Heart right ventricle (tissue), 16 donors: ENCODE measurements at regions not wholly inside any gene's neighbourhood (a gene's known extent, or its start where the extent isn't known, plus 50 kb on each side); places are given as distances from the start of the nearest gene placed in this dataset.

ENCODE experiments used
- ATAC-seq, 8 donors: fragments of 200-7000 bp; cut with Tn5 transposase; one replicate each; pipeline ENCODE4 v1.9.1; 2020; ENCODE audit warnings: mild to moderate bottlenecking in 8 of 8, moderate library complexity in 8 of 8, moderate number of reproducible peaks in 1 of 8
- DNase-seq, 2 donors: peaks; one replicate each; pipeline ENCODE4 v3.0.0-alpha.2; 2020
- H3K27ac ChIP-seq, 10 donors: fragments of 200-600 bp; sonication (generic) in 2 of 10; one replicate each; pipeline versions ENCODE4 v1.5.0 to v1.8.0; 2020 to 2022; ENCODE audit warnings: mild to moderate bottlenecking in 3 of 10
- H3K27me3 ChIP-seq, 7 donors: fragments of 200-600 bp; one replicate each; pipeline ENCODE4 v1.8.0; 2021 to 2022; ENCODE audit warnings: mild to moderate bottlenecking in 2 of 7
- H3K36me3 ChIP-seq, 9 donors: fragments of 200-600 bp; sonication (generic) in 1 of 9; one replicate each; pipeline versions ENCODE4 v1.5.0 to v1.8.0; 2020 to 2022; ENCODE audit warnings: mild to moderate bottlenecking in 2 of 9
- H3K4me1 ChIP-seq, 9 donors: fragments of 200-600 bp; sonication (generic) in 1 of 9; one replicate each; pipeline versions ENCODE4 v1.5.0 to v1.8.0; 2020 to 2022; ENCODE audit warnings: mild to moderate bottlenecking in 4 of 9
- H3K4me3 ChIP-seq, 10 donors: fragments of 200-600 bp; sonication (generic) in 2 of 10; one replicate each; pipeline versions ENCODE4 v1.5.0 to v1.8.0; 2020 to 2022; ENCODE audit warnings: mild to moderate bottlenecking in 7 of 10, moderate library complexity in 2 of 10
- H3K9me3 ChIP-seq, 11 donors: fragments of 200-600 bp in 10 of 11; sonication (generic) in 2 of 11; one replicate each; pipeline versions ENCODE4 v1.5.0 to v1.8.0; 2013 to 2022; ENCODE audit warnings: mild to moderate bottlenecking in 2 of 11, control low read depth in 1 of 11, moderate library complexity in 1 of 11
- WGBS, 2 donors: extraction: QIAGEN DNeasy Blood & Tissue Kit; methylation state at CpG; one replicate each; pipeline ENCODE4 v1.1.7; 2013; ENCODE audit warnings: inconsistent platforms in 1 of 2; 5-methylcytosine and 5-hydroxymethylcytosine counted together
- intact Hi-C, 10 donors: fragments of 100-400 bp; cut with DNase I; formaldehyde crosslinking; loops; one replicate each; pipeline versions ENCODE4 v1.11.1 to v1.14.2; 2022
- TF ChIP-seq, protein P1 (sequence below), 9 donors: fragments of 200-600 bp; sonication (generic) in 2 of 9; IDR thresholded peaks; one replicate each; pipeline versions ENCODE4 v1.5.0 to v1.8.0; 2021 to 2022; ENCODE audit warnings: antibody characterized with exemption in 9 of 9, mild to moderate bottlenecking in 5 of 9, moderate library complexity in 1 of 9
- donor health status: Arrhythmogenic right ventricular cardiomyopathy.
- donor health status: ischemic (EF 13 %, LVEDD 7.1; RV severe dilation, severe dysfunction).
- donor health status: healthy with polysubstance abuse.
- donor health status: DM: no; HTN: yes; CAD: no.
- donor health status: DM: no; HTN: no; CAD: no.
- donor health status: ischemic (EF 25% LVEDD 6.9; RV normal size, moderate dysfunction).
- donor health status: ischemic (EF 25% LVEDD 5.7; RV mildly dilated, moderate dysfunction).
- donor health status: healthy.
- donor health status: DM: yes; HTN: yes; CAD: no.
- donor health status: Ischemic cardiomyopathy.
- donor health status: ischemic (EF 35%, LVEDD 5.7; RV mildly dilated, moderate dysfunction).
- donor health status: nonischemic (EF 11% LVEDD 7.7; RV severe dilation, severe dysfunction).
- donor health status: DM: yes; HTN: yes; CAD: no.
- donor health status: PGD.
- donor health status: ischemic (EF 29% LVEDD 5.4; RV normal size, mild dysfunction).
- donor health status: nonischemic (EF 23%, LVEDD 6.1; RV moderate dilation, normal function).

DNA sequence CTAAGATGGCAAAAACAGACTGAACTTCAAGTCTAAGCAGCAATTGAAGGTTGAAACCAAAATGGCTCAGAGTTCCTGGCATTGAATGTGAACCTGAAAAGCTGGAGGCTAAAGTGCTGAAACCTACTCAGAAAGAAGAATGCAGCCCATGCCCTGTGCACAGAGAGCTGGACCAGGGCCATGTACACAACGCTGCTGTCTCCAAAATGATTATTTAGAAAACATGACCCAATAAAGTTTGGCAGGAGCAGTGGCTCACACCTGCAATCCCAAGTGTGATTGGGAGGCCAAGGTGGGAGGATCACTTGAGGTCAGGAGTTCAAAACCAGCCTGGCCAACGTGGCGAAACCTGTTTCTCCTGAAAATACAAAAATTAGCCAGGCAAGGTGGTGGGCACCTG, 158.9 kb downstream of the AKR1D1 start:
- H3K4me1 ChIP-seq: no peaks in the 10 kb centered on the region
- H3K9me3 ChIP-seq: peaks cover 0 to 16% (median 6%) of the 10 kb centered on the region in 11 donors
- ATAC-seq (no peak), DNase-seq (no peak)
- H3K27ac ChIP-seq: no peak overlapping the region
- 60 to 65% methylated on average over 3 of the region's 3 CpGs for WGBS, 2 donors
- intact Hi-C loops: no loop called here
- no peaks in the 10 kb centered on the region for H3K27me3 ChIP-seq
- no peaks in the 10 kb centered on the region for H3K36me3 ChIP-seq
- no peak overlapping the region for H3K4me3 ChIP-seq
- TF ChIP-seq, protein P1, sequence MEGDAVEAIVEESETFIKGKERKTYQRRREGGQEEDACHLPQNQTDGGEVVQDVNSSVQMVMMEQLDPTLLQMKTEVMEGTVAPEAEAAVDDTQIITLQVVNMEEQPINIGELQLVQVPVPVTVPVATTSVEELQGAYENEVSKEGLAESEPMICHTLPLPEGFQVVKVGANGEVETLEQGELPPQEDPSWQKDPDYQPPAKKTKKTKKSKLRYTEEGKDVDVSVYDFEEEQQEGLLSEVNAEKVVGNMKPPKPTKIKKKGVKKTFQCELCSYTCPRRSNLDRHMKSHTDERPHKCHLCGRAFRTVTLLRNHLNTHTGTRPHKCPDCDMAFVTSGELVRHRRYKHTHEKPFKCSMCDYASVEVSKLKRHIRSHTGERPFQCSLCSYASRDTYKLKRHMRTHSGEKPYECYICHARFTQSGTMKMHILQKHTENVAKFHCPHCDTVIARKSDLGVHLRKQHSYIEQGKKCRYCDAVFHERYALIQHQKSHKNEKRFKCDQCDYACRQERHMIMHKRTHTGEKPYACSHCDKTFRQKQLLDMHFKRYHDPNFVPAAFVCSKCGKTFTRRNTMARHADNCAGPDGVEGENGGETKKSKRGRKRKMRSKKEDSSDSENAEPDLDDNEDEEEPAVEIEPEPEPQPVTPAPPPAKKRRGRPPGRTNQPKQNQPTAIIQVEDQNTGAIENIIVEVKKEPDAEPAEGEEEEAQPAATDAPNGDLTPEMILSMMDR (IDR thresholded peaks at IDR 0.05): no peak

DNA sequence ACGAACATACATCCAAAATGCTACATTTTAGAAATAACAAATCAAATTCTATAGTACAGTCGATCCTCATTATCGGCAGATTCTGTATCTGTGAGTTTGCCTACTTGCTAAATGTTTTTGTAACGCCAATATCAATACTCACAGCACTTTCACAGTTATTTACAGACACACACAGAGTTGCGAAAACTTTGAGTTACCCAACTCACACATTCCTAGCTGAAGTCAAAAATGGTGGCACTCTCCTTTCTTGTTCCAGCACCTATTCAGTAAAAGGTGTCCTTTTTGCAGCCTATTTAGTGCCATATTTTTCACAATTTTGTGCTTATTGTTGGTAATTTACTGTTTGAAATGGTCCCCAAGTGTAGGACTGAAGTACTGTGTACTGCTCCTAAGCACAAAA, 161.7 kb downstream of the AKR1D1 start:
- ATAC-seq: no peak
- TF ChIP-seq, protein P1 (IDR thresholded peaks at IDR 0.05): no peak

DNA sequence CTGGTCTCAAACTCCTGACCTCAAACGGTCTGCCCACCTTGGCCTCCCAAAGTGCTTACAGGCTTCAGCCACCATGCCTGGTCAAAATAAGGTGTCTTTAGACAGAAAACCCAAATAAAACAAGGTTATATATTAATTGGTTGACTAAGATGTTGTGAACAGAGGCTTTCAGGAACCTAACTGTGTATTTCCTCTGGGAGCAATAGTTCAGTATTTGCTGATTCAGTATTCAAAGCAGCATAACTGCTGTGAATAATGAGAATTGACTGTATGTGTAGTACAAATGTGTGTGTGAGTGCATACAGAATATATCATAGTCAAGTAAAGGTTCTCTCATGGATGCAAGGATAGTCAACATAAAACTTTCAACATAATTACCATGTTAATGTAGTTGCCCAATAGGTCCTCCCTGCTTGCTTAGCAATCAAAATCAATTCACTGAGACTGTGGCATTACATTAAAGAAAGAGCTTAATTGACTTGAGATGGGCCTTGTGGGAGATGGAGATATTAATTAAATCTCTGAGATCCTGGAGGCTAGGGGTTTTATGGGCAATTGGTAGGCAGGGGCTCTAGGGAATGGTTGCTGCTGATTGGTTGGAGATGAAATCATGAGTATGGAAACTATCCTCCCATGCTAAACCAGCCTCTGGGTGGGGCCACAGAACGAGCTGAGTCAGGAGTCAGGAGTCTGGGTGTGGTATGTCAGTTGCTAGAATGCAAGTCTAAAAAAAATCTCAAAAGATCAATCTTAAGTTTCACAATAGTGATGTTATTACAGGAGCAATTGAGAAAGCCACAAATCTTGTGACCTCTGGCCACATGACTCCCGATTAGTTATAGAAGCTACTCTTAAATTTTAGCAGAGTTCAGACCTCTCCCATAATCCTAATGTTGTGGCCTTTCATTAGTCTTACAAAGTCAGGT, 162.7 kb downstream of the AKR1D1 start:
- H3K4me3 ChIP-seq: no peak overlapping the region
- intact Hi-C loops: no loop called here
- H3K27me3 ChIP-seq: no peaks in the 10 kb centered on the region
- TF ChIP-seq, protein P1 (IDR thresholded peaks at IDR 0.05): no peak
- DNase-seq (no peak), ATAC-seq (no peak)
- H3K36me3 ChIP-seq: no peaks in the 10 kb centered on the region
- H3K9me3 ChIP-seq: peaks cover 0 to 15% (median 6%) of the 10 kb centered on the region in 11 donors
- no peak overlapping the region for H3K27ac ChIP-seq
- WGBS, 2 donors: 70 to 81% methylated on average over 3 of the region's 3 CpGs
- H3K4me1 ChIP-seq: no peaks in the 10 kb centered on the region

More for the DNA sequence above, 161.7 kb downstream of the AKR1D1 start:
- Histone ChIP-seq H3K27me3 (no peaks in the 10 kb centered on the region), H3K9me3 (peaks cover 0 to 15% (median 6%) of the 10 kb centered on the region in 11 donors), H3K36me3 (no peaks in the 10 kb centered on the region), H3K27ac (no peak overlapping the region), H3K4me3 (no peak overlapping the region), H3K4me1 (no peaks in the 10 kb centered on the region)
- intact Hi-C loops: no loop called here
- 94 to 95% methylated on average over 5 of the region's 5 CpGs for WGBS, 2 donors
- no peak for DNase-seq

DNA sequence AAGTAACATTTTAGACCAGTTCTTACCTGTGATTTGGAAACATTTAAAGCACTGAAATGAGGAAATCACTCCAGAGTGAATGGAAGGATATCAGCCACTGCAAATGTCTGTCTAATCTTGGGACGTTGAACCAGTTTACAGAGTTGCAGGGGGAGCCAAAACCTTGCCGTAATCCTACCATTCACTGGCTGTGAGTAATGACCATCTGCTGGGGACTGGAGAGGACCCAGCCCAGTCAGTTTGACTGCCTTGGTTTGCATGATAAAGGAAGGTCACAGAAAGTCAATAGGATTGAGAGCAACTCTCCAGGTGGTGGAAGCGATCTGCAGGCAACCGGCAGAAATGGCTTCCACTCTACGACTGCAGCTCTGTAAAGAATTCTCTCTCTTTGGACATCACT, 167.2 kb downstream of the AKR1D1 start:
- ATAC-seq: peak in 6 of 8 donors; percentile 54 to 77 (median 60)
- H3K9me3 ChIP-seq: peaks cover 0 to 24% (median 6%) of the 10 kb centered on the region in 11 donors
- no peaks in the 10 kb centered on the region for H3K27me3 ChIP-seq
- H3K27ac ChIP-seq: no peak overlapping the region
- peak in 1 of 2 donors; percentile 16 for DNase-seq
- TF ChIP-seq, protein P1 (IDR thresholded peaks at IDR 0.05): peak in 1 of 9 donors; percentile 13
- no peak overlapping the region for H3K4me3 ChIP-seq
- peaks cover 0 to 10% (median 0%) of the 10 kb centered on the region in 9 donors for H3K4me1 ChIP-seq
- 31 to 40% methylated on average over 5 of the region's 5 CpGs for WGBS, 2 donors
- no peaks in the 10 kb centered on the region for H3K36me3 ChIP-seq
- intact Hi-C loops: no loop called here
